NT2/D1 (cell line): ENCODE measurements at regions not wholly inside any gene's neighbourhood (a gene's known extent, or its start where the extent isn't known, plus 50 kb on each side); places are given as distances from the start of the nearest gene placed in this dataset.

Experiments used
- YY1 ChIP-seq: IDR thresholded peaks from 2 replicates; pipeline ENCODE4 v1.6.1; 2011; ENCODE audit not compliant: insufficient read length, insufficient read depth
- ZNF274 ChIP-seq: IDR thresholded peaks from 2 replicates; pipeline ENCODE4 v1.6.1; 2011; ENCODE audit warnings: mild to moderate bottlenecking, low read depth, low read length

DNA sequence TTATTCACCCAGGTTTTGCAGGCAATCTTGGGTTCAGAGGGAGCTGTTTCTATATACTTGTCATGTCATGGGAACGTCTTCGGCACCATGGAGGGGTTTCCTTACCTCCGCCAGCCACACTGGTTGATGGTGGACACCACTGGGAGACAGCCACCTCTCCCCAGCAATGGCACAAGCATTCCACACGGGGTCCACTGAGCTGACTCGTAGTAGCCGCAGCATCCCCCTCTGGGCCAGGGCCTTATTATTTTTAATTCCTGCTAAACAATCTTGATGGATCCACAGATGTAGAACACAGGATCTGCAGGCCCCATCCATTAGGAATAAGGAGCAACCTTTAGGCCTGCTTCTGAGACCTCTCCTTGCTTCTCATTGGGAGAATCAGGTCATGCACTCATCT lies 132.9 kb downstream of the DICER1 start:
- no peak for TF ChIP-seq YY1
- no peak for TF ChIP-seq ZNF274
